ENCODE measurements at regions not wholly inside any gene's neighbourhood (a gene's known extent, or its start where the extent isn't known, plus 50 kb on each side); places are given as distances from the start of the nearest gene placed in this dataset.

DNA sequence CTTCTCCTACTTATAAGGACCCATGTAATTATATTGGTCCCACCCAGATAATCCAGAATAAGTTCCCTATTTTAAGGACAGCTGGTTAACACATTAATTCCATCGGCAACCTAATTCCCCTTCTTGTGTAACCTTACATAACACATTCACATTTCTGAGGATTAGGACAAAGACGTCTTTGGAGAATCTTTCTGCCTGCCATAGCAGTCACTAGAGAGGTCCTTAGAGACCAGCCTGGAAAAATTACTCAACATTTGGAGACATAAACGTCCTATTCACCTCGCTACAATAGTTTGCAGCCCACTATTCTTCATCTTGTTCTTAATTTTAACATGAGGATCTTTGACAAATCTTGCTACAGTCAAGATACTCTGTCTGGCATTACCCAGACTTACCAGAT lies 100.1 kb downstream of the MAFB start:
- DNase-seq = no peak

DNA sequence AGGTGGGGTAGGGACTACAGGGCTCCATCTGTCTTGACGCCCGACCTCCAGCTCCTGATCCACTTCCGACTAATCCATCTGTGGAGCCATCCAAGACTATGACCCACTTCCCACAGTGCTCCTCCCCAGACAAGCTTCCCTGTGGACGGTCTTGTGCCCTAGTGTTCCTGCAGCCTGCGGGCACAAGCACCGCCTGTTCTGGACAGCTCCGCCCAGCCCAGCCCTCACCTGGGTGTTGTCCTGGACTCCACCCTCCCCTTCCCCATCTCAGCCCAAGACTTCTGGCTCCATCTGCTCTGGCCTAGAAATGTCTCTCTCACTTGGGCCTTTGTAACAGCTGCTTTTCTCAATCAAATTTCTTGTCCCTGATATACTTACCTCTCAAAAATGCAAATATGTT lies 102.0 kb downstream of the MAFB start:
- DNase-seq = no peak

DNA sequence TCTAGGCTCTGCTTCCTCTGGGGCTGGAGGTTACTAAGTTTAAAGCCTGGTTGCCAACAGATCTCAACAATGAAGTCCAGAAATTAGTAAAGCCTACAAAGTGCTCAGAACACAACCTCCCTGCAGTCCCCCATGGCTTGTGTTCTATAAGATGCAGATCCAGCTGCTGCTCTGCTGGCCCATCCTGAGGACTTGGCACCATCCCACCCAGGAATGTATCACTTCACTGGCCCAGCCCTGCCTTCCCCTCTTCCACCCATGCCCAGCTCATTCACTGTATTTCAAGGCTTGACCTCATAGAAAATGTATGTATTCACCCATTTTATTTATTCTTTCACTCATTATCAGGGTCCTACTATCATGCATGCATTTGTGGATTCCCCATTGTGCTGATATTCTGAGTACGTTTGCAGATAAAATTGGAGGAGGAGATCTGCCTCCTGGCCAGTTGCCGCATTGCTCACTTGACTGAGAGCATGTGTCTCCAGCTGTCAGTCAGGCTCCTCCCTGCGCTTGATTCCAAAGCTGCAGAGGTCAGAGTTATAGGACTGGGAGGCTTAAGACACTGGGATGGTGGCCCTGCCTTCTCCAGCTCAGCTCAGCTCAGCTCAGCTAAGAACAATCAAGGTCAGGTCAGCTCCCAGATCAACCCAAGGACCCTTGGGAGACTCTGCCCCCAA lies 104.8 kb downstream of the MAFB start:
- DNase-seq = no peak

DNA sequence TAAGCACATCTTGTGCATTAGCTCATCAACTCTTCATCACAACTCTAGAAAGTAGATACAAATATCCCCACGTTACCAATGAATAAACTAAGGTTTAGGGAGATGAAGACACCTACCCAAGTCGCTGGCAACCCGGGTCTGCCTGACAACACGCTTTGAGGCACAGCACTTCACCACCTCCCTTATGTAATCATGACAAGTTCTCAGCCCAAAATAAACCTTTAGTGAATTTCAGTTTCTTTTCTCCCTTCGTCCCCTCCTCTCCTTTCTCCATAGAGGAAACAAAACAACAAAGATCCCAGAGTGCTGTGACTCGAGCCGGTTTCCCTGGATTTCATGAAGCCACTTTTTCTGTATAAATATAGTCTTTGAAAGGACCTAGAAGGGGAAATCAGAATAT lies 105.4 kb downstream of the MAFB start:
- DNase-seq = no peak

DNA sequence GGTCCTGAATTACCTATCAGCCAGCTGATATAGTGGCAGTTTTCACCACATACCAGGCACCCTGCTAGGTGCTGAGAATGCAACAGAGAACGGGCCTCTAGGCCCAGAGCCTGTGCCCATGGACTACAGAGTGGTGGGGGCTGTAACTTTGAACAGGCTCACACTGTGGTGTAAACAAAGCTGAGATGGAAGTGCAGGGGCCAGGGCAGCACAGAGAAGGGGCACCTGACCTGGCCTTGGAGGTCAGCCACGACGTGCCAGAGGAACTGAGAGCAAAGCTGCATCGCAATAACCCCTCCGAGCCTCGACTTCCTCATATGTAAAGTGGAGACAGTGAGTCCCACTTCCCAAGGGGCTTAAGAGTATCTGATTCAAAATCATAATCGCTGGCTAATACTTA lies 105.8 kb downstream of the MAFB start:
- DNase-seq = no peak

DNA sequence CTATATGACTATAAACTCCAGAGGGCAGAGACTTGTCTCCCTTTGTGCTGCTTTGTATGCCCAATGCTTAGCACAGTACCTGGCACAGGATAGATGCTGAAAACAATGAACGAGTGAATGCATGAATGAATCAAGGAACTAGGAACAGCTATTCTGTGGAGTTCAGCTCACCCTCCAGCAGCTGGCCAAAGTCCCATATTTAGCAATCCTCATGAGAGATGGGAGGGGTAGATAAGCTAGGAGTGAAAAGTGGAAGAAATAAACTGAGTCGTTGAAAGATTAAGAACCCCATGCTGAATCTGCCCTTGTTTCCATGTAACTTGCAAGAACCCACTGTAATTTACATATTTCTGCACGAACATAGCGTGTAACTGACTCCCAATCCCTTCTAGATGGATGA lies 106.5 kb downstream of the MAFB start:
- no peak for DNase-seq

DNA sequence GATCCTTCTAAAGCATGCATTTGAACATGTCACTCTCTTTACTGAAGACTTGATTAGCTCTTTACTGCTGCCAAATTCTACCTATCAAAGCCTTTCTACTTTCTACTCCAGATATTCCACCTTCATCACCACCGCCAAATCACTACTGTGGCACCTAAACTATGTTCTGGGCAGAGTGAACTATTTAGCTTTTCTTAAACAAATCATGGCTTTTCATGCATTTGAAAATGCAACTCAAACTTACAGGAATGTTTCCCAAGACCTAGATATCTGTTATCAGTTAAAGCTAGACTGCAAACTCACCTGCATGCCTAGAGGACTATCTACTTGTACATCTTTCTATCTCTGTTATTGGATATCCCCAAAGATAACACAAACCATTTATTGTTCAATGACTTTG lies 109.3 kb downstream of the MAFB start:
- DNase-seq = no peak

DNA sequence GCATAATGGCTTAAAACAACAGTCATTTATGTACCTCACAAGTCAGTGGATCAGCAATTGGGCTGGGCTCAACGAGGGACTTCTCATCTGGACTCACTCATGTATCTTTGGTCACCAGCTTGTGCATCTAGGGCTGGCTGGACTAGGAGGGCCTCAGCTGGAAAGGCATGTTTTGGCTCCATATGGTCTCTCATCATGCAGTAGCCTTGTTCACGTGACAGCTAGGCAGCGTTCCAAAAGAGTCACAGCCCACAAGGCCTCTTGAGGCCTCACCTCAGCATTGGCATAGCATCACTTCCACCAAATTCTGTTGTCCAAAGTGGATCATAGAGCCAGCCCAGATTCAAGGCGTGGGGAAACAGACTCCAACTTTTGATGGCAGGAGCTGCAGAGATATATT lies 110.1 kb downstream of the MAFB start:
- no peak for DNase-seq

DNA sequence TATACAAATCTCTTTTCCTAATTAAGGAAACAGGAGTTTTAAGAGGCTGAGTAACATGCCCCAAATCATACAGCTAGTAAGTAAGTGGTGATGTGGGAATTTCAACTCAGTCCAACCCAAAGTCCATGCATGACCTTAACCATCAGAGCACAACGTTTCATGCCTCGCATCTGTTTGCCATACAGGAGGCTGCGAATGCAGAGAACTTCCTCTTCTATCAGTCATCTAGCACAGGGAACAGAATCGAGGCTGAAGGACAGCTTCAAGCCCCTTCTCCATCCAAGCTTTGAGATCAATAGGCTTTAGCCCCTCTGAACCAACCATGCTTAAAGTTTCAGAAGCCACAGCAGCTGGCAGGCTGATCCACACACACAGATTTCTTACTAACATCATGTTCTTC lies 113.2 kb downstream of the MAFB start:
- DNase-seq = no peak

DNA sequence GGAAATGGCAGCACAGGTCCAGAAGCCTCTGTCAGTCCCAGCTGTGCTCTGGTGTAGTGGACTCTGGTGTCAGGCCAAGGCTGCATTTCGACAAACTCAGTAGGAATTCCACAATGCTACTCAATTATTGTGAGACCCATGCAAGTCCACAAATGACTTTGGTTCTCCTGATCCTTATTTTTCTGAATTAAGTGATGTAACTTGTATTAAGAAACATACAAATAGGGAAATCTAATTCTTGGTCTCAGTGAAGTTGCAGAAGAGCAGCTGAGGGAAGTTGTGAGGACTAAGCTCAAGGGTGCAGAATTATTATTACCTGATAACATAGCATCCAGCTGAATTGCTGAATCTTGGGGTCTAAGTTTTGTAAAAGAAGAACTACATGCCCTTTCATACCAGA lies 116.8 kb downstream of the MAFB start:
- DNase-seq = no peak

DNA sequence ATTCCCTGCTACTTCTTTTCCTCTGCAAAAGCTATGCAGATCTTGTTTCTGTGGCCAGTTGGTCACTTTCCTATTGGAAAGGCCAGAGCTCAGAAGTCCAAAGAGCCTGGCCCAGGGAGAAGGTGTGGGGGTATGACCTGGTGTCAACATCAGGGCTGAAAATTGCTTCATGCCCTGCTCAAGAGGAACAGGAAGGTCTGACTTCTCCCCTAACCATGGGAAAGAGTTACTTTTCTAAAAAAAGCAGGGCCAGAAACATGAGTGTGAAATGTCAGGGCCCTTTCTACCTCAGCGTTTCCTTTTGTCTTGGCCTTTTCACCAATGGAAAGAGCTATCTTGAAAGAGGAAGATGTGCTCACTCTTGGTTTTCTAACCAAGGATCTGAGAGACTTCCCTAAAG lies 117.4 kb downstream of the MAFB start:
- no peak for DNase-seq

DNA sequence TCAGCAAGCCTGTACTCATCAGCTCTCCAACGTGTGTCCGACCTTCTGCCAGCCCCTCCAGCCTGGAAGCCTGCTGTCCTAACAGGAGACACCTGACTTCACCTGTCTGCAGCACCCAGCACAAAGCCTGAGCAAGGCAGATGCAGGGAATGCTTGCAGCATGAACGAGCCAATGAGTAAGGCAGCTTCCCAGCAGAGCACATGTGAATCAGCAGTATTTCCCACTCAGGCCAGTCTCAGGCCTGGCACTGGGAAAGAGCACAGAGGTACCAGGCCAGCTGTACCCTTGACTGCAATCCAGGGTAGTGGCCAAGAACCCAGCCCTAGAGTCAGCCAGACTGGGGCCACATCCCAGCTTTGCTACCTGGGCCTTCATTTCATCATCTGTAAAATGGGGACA lies 120.8 kb downstream of the MAFB start:
- DNase-seq = no peak

DNA sequence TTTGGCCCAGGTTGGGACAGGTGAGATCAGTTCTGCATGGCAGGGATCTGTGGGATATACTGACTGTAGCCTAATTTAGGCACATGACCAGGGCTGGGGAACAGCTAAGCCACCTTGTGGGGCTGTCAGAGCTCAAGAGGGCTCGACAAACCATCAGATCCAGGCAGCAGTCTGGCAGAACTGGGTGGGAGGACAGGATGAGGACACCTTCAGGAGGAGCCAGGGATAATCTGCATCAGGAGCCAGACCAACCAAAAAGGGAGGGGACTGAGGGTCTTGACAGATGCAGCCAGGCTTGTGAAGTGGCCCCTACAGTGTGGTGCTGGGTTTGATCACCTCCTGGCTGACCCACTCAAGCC lies 123.4 kb downstream of the MAFB start:
- DNase-seq = no peak

DNA sequence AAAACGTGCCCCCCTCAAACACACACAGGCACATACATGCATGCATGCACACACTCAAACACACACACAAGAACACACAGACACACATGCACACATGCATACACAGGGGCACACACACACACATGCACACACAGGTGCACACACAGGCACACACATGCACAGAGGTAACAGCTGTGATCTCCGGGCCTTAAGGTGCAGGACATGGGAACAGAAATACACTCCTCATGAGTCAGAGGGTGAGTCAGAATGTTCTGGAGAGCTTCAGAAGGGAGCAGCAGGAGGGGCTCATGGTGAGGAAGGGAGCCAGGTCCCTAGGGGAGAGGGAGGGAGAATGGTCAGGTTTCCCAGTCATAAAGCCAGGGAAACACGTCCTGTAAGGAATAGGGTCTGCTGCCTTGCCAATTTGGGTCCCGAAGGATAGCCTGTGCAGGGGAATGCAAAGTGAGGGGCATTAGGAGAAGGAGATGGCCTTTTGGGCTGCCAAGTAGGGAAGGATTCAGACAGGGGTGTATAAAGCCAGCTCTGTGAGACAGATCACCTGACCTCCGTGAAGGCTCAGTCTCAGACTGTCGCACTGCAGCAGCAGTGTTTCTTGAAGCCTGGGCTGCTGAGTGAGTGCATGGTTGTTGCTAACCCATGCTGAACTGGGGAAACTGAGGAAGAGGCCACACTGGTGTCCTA lies 123.9 kb downstream of the MAFB start:
- DNase-seq = no peak

DNA sequence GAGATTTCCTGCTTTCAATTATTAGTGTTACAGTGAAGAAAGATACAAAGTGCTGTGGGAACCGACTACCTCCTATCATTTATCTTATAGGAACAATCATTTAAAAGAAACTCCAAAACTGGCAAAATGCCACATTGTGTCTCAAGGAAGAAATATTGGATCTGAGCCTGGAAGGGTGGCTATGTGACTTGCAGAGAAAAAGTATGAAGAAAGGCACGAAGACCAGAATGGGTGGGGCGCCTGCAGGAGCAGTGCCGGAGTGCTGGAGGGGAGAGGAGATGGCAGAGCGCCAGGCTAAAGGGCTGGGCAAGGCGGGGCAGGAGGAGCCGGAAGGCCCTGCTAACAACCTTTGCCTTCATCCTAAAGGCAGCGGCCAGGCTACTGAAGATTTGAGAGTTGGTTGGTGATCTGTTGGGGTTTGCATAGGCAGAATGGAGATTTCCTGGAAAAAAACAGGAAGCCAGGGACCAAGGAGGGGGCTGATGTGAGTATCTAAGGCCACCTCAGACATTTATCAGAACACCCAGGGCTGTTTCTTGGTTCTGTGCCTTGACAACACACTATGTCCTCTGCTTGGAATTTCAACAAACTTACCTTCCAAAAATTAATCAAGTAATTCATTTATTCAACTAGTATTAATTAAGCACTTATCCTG lies 125.6 kb downstream of the MAFB start:
- DNase-seq = no peak

DNA sequence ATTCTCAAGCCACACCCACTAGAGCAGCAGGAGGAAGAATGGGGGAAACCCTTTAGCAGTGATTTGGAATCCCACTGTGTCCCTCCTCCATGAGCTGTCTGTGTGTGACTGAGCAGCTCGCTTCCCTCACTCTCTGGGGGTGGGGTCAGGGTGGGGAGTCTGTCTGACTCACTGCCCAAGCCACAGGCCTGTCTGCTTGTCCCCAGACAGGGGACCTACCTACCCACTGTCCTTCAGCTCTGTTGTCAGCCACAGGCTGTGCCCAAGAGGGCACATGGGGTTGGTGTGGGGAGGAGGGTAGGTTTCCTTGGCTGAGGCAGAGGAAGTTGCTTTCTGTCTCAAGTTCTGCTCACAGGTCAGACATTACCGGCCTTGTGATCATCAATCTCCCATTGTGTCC lies 127.0 kb downstream of the MAFB start:
- no peak for DNase-seq

DNA sequence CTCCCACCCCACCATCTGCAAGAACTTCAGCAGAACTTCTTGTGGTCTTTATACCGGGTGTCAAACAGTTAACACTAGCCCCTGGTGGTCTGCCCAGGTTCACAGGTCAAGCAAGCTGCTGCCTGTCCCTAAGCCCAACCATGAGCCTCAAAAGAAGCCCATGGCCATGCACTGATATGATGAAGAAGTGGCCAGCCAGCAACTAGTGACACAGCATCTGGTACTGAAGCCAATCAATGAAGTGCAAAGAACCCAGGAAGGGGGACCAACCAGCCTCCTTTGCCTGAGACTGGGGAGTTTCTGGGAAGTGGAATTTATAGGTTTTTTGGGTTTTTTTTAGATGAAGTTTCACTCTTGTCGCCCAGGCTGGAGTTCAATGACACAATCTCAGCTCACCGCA lies 127.8 kb downstream of the MAFB start:
- no peak for DNase-seq

DNA sequence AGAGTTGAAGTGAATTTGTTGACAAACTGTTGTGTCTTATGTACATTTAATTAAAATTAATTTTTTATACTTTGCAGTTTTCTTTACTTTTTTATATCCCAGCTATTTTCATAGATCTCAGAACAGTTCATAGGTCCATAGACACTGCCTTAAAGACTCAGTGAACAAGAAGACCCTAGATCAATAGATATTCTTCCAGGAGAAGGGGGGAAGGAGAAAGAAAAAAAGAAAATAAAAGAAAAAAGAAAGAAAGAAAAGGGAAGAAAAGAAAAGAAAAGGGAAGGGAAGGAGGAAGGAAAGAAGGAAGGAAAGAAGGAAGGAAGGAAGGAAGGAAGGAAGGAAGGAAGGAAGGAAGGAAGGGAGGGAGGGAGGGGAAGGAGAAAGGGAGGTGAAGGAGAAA lies 130.8 kb downstream of the MAFB start:
- no peak for DNase-seq

DNA sequence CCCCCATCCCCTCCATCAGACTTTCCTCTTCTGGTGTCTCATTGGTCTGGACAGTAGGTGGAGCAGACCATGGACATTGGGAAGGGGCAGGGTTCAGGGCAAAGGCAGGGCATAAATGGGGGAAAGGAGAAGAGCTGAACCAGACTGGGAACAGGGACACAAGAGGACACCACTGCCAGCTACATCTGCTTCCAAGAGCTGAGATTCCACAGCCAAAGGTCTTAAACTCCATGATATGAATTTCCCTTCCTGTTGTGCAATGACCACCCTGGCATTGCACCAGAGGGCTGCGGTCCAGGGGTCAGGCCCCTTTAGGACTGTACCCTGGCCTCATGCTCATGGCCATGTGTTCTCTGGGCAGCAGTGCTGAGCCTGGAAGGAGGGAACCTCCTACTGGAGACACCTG lies 137.9 kb downstream of the MAFB start:
- no peak for DNase-seq

DNA sequence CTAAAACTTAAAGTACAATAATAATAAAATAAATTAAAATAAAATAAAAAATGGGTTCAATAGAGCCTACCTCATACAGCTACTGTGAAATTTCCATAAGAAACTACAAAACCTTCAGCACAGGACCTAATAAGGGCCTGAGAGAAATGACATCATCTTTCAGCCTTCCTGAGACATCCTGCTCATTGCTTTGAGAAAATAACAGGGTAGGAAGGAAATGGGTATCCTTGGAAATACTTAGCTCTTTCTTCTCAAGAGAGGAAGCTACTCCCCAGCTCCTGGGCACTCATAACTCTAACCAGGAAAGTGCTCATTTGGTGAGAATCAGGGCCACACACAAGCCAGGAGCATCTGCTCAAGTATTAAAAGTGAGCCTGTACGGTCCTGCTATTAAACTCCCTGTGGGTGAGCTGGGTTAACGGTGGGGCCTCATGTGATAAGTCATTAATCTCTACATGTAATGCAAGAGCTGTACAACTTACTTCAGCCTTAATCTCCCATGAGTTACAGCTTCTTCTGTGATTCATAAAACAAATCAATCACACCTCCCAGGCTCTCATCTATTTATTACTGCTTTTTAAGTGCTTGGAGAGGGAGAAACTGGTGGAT lies 141.4 kb downstream of the MAFB start:
- no peak for DNase-seq

DNA sequence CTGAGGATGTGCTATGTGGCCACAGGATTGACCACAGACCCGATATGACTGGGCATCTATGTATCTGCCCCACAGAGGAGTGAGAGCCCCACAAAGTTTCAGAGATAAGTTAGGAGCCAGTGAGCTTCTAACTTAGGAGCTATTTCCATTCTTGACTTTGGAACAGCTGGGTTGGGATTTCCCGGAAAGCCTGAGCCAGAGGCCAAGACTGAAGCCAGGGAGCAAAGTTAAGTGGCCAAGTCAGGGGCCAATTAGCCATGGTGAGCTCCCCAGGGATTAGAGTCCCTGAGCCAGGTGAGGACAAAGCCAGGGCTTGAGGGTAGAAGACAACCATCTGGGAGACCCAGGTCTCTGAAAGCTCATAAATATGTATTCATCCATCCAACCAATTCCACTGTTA lies 143.6 kb downstream of the MAFB start:
- DNase-seq = no peak

DNA sequence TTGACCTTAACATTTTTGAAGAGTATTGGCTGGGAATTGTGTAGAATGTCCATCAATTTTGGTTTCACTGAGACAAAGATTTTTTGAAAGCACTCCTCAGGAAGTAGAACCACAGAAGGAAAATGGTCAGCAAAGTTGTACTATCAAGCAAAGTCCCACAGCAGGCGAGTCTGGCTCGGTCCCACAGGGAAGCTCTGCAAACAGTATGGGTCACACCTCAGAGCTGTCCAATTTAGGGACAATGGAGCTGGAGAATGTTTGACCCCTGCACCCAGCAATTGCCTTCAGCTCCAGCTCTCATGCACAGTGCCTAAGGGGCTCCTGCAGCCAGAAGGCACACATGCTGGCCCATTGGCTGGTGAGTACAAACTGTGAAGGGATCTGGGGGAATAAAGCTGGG lies 147.0 kb downstream of the MAFB start:
- no peak for DNase-seq

DNA sequence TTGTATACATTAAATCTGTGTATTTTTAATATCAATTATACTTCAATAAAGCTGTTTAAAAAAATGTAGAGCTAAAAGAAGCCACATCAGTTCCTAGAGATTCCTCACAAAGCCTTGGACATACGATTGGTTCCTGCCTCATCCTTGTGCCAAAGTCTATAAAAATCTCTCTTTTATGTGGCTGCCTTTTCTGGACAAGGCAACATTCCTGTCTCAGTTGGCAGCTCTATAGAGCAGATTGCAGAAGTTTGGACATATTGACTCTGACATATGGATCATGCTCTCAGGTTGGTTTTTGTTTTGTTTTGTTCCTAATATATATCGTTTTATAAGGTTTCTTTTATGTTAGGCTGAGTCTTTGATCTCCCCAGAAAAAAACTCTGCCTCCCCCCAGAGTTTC lies 148.9 kb downstream of the MAFB start:
- no peak for DNase-seq

DNA sequence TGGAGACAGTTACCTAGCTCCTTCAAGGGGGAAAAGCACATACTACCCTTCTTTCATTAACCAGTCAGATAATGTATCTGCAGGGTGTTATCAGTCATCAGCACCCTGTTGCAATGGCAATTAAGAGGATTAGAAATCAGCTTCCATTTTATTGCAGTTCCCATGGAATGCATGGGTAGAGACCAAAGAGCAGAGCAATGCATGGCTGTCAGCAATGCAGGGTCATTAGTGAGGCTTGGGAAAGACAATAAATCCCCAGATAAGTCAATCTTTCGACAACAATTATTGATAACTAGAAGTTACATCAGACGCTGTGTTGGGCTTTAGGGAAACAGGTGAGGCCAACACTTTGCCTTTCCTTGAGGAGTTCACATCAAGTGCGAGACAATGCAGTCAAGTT lies 150.9 kb downstream of the MAFB start:
- no peak for DNase-seq

All from GOT3 (cell line).